22Rv1 (cell line): ENCODE measurements at regions not wholly inside any gene's neighbourhood (a gene's known extent, or its start where the extent isn't known, plus 50 kb on each side); places are given as distances from the start of the nearest gene placed in this dataset.

ENCODE experiments used
- CTCF ChIP-seq: fragments of 450-650 bp; IDR thresholded peaks from 2 replicates; pipeline ENCODE4 v1.5.1; 2017; ENCODE audit warnings: mild to moderate bottlenecking
- ZFX ChIP-seq: fragments of 450-650 bp; IDR thresholded peaks from 2 replicates; pipeline ENCODE4 v1.6.1; 2017; ENCODE audit warnings: antibody characterized with exemption, borderline replicate concordance

DNA sequence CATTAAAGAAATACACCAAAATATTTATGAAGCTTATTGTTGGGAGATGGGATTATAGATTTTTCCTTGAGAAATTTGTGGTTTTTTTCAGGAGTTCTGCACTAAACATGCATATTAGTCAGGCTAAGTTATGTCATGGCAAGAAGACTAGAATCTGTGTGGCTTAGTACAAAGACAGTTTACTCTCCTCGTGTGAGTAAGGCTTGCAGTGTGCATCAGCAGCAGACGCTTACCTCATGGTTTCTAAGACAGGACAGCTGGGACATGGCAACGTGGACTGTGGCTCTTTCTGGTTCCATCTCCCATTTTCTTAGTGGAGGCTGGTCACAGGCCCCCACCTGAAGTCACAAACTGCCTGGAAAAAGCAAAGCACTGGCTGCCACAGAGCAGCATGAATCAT lies 429.6 kb upstream of the VSTM2A start:
- TF ChIP-seq CTCF (no peak), ZFX (no peak)
